Neural progenitor cell (in vitro differentiated cells): ENCODE measurements at regions not wholly inside any gene's neighbourhood (a gene's known extent, or its start where the extent isn't known, plus 50 kb on each side); places are given as distances from the start of the nearest gene placed in this dataset.

Experiments
- EZH2 ChIP-seq: fragments of 200-600 bp; sonication (generic); IDR thresholded peaks from 2 replicates; pipeline ENCODE4 v1.6.1; 2017; ENCODE audit warnings: antibody characterized with exemption, mild to moderate bottlenecking, moderate library complexity
- TF ChIP-seq, protein P1 (sequence below): fragments of 200-600 bp; sonication (generic); IDR thresholded peaks from 2 replicates; pipeline ENCODE4 v1.5.1; 2017; ENCODE audit warnings: antibody characterized with exemption, mild to moderate bottlenecking

DNA sequence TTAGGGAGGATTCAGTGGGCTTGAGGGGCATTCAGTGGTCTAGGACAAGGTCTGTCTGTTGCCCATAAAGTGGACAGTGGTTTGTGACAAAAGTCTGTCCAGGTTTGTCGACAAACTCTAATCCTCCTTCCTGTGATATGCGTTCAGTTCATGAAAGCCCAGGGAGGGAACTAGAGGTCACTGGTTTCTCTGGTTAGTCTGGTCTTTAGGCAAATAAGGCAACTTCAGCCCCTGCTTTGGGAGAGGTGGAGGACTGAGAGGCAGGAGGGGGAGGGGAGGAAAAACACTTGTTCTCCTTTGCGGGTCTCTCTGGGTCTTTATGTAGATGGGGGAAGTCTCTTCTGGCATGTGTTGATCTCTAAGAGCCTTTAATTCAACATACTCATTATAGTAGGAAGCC, 235.1 kb upstream of the PWP1 start:
- TF ChIP-seq, protein P1, sequence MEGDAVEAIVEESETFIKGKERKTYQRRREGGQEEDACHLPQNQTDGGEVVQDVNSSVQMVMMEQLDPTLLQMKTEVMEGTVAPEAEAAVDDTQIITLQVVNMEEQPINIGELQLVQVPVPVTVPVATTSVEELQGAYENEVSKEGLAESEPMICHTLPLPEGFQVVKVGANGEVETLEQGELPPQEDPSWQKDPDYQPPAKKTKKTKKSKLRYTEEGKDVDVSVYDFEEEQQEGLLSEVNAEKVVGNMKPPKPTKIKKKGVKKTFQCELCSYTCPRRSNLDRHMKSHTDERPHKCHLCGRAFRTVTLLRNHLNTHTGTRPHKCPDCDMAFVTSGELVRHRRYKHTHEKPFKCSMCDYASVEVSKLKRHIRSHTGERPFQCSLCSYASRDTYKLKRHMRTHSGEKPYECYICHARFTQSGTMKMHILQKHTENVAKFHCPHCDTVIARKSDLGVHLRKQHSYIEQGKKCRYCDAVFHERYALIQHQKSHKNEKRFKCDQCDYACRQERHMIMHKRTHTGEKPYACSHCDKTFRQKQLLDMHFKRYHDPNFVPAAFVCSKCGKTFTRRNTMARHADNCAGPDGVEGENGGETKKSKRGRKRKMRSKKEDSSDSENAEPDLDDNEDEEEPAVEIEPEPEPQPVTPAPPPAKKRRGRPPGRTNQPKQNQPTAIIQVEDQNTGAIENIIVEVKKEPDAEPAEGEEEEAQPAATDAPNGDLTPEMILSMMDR, result no peak
- no peak for TF ChIP-seq EZH2
